ENCODE measurements at regions not wholly inside any gene's neighbourhood (a gene's known extent, or its start where the extent isn't known, plus 50 kb on each side); places are given as distances from the start of the nearest gene placed in this dataset.

GRCh38 chr2:115976916-115977315 lies 1534.5 kb downstream of the DPP10 start:
- no peaks in the 10 kb centered on the region for H3K79me2 ChIP-seq (ENCODE audit: control insufficient read depth, insufficient read depth, low read length)
- no peak for TF ChIP-seq FOS (IDR thresholded peaks at IDR 0.05; ENCODE audit: borderline replicate concordance, insufficient read depth, low read length)
- no peak for TF ChIP-seq CTCF (IDR thresholded peaks at IDR 0.05; ENCODE audit: extremely low read depth in 1 of 2, insufficient read depth in 1 of 2, low read depth in 1 of 2, low read length in 2 of 2)
- no peak for TF ChIP-seq POLR2AphosphoS5 (IDR thresholded peaks at IDR 0.05; ENCODE audit: insufficient read depth, low read depth, low read length)
- no peak for TF ChIP-seq JUN (IDR thresholded peaks at IDR 0.05; ENCODE audit: borderline replicate concordance, insufficient read depth, insufficient read length, low read depth)
- TF ChIP-seq GATA2 (IDR thresholded peaks at IDR 0.05; ENCODE audit: insufficient read depth, insufficient read length, low read depth, low read length), result no peak
- no peak for TF ChIP-seq MYC (IDR thresholded peaks at IDR 0.05; ENCODE audit: low read depth, low read length)
- TF ChIP-seq POLR2A (IDR thresholded peaks at IDR 0.05; ENCODE audit: low read depth, low read length), result no peak
- no peak for TF ChIP-seq EZH2 (IDR thresholded peaks at IDR 0.05; ENCODE audit: borderline replicate concordance, low read depth, low read length, severe bottlenecking)
- TF ChIP-seq MAX (IDR thresholded peaks at IDR 0.05; ENCODE audit: insufficient read depth, insufficient read length), result no peak
- intact Hi-C loops (cut with micrococcal nuclease), result no loop called here
- DNase-seq (ENCODE audit: low read depth, low spot score) (no peak), FAIRE-seq (no peak)
- no peaks in the 10 kb centered on the region for H3K4me1 ChIP-seq (ENCODE audit: control insufficient read depth, extremely low read depth, insufficient read depth, low read length)
- no peak overlapping the region for H3K9ac ChIP-seq (replicated peaks; ENCODE audit: extremely low read depth, insufficient read depth, low read length)
- no peak overlapping the region for H3K27ac ChIP-seq (ENCODE audit: insufficient read depth, low read depth, low read length)
- H3K27me3 ChIP-seq (ENCODE audit: control insufficient read depth in 2 of 2, insufficient read depth in 2 of 2, low read length in 2 of 2), result no peaks in the 10 kb centered on the region
- no peak overlapping the region for H3K4me3 ChIP-seq (replicated peaks in 1 of 3; ENCODE audit: insufficient read depth in 1 of 3, low read depth in 1 of 3, low read length in 3 of 3)
- no peaks in the 10 kb centered on the region for H3K36me3 ChIP-seq (ENCODE audit: control insufficient read depth in 2 of 2, extremely low read depth in 1 of 2, insufficient read depth in 2 of 2, low read length in 2 of 2)
- dilution Hi-C loops (cut with MboI; ENCODE audit: extremely low pct_ligation_motif_present, low sequenced_read_pairs), result no loop called here
- H4K20me1 ChIP-seq (replicated peaks; ENCODE audit: control insufficient read depth, extremely low read depth, insufficient read depth, low read length), result no peaks in the 10 kb centered on the region
- no peak overlapping the region for H2AFZ ChIP-seq (ENCODE audit: low read depth, low read length)
- no peaks in the 10 kb centered on the region for H3K9me1 ChIP-seq (replicated peaks; ENCODE audit: control insufficient read depth, extremely low read depth, insufficient read depth, low read length)
- ChIA-PET POLR2A (no interaction called here), CTCF (no interaction called here)
- no peak overlapping the region for H3K4me2 ChIP-seq (ENCODE audit: insufficient read depth, low read length)
- no TSS peak for BruUV-seq (replicated peaks)
- peaks cover 2% of the 10 kb centered on the region for H3K9me3 ChIP-seq (replicated peaks; ENCODE audit: control insufficient read depth, insufficient read depth, low read length)
